ENCODE measurements at regions not wholly inside any gene's neighbourhood (a gene's known extent, or its start where the extent isn't known, plus 50 kb on each side); places are given as distances from the start of the nearest gene placed in this dataset.

DNA sequence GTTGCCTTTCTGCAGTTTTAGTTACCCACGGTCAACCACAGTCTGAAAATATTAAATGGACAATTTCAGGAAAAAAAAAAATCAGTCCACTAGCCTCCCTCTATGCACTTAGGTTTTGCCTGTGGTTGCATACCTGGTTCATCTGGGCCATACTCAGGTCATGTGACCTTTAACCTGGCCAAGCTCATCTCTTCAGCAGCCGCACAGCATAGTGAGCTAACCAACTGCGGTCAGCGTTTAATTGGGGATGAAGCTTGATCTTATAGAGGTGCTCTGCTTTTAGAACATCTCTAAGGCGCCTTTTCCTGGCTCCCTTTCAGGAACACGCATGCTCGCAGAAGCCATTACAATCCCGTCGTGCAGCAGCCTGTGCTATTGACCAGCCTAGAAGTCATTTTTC is 177.2 kb upstream of the HMGA2 start:
- no peak overlapping the region for H3K27ac ChIP-seq
- TF ChIP-seq CTCF (conservative IDR thresholded peaks at IDR 0.05), result no peak

DNA sequence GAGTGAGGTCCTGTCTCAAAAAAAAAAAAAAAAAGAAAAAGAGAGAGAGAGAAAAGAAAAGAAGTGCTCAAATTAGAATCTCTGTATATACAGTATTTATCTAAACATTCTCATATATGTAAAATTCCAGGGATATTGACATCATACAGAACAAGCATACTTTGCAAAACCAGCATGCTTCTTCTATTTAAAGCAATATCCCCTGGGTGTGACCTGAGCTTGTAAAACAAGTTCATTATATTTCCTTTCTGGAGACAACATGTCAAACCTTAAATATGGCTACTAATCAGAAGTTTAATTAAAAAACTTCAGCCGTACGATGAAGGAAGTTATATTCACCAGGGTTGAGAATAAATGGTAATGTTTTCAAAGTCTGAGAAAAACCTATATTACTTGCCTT is 175.8 kb upstream of the HMGA2 start:
- no peak for TF ChIP-seq CTCF (conservative IDR thresholded peaks at IDR 0.05)
- H3K27ac ChIP-seq, result no peak overlapping the region

- no peak for TF ChIP-seq CTCF (conservative IDR thresholded peaks at IDR 0.05)
- H3K27ac ChIP-seq, result no peak overlapping the region
These were observed 175.2 kb upstream of the HMGA2 start for GRCh38 chr12:65649126-65649525.

DNA sequence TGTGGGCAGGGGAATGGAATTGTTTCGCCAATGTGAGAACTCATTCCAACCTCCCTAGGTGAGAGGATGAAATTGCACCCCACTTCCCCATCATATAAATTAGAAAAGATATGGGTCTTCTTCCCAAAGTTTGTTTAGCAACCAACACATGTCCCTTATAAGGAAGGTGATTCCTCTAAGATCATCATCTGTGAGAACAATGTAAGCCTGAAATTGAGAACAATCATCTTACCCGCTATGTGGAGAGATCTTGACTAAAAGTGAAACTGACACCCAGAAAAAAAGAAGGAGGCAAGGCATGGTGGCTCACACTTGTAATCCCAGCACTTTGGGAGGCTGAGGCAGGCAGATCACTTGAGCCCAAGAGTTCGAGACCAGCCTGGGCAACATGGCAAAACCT is 173.2 kb upstream of the HMGA2 start:
- no peak for TF ChIP-seq CTCF (conservative IDR thresholded peaks at IDR 0.05)
- no peak overlapping the region for H3K27ac ChIP-seq

GRCh38 chr12:65653321-65653720 is 171.0 kb upstream of the HMGA2 start:
- TF ChIP-seq CTCF (conservative IDR thresholded peaks at IDR 0.05), result no peak
- H3K27ac ChIP-seq, result no peak overlapping the region

DNA sequence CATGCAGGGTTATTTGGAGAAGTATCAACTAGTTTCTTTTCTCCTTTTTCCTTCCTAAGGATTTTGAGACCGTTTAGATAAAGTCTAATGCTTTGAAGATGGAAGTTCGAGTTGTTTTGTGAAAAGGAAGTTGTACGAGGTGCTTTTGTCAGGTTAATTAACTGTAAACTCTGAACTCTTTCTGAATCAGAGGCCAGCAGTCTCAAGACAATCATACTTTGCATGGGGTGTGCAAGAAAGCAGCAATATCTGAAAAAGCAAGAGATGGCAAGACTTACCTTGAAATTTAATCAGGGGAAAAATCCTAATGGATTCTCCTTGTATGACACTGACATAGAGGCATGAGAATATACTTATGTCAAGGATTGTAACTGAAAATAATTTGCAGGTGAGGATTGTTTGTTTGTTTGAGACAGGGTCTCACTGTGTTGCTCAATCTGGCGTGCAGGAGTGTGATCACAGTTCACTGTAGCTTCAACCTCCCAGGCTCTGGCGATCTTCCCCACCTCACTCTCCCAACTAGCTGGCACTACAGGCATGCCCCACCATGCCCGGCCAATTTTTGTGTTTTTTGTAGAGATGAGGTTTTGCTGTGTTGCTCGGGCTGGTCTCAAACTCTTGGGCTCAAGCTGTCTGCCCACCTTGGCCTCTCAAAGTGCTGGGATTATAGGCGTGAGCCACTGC is 170.2 kb upstream of the HMGA2 start:
- no peak overlapping the region for H3K27ac ChIP-seq
- no peak for TF ChIP-seq CTCF (conservative IDR thresholded peaks at IDR 0.05)

DNA sequence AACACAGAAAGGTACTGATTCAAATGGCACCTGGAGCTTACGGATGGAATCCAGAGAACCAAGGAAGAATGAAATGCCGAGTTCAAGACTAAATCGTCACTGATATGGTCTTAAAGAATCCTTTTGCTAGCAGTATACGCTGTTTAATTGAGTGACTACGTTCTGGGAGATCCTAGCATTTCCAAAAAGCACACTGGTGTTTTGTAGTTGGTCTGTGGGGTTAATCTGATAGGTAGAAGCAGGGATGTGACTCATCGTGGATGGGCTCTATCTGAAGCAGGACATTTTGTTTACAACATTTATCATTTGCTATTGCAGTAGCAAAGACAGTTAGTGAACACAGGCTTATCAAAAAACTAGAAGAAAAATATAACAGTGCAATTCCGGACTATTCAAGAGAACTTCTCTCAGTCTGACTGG is 169.2 kb upstream of the HMGA2 start:
- TF ChIP-seq CTCF (conservative IDR thresholded peaks at IDR 0.05), result no peak
- H3K27ac ChIP-seq, result no peak overlapping the region

Data from VCaP (cell line).